Neural cell (in vitro differentiated cells): ENCODE measurements at regions not wholly inside any gene's neighbourhood (a gene's known extent, or its start where the extent isn't known, plus 50 kb on each side); places are given as distances from the start of the nearest gene placed in this dataset.

ENCODE experiments used
- H2AFZ ChIP-seq: fragments of 200-600, 300-800 bp; sonication (generic), shearing (Covaris generic); 2 replicates; pipeline ENCODE4 v1.6.0; 2014; ENCODE audit warnings: low read depth, mild to moderate bottlenecking, antibody characterized with exemption, low read length, moderate library complexity
- H3F3A ChIP-seq: fragments of 200-600 bp; shearing (Covaris generic); 2 replicates; pipeline ENCODE4 v1.6.1; 2016; ENCODE audit warnings: mild to moderate bottlenecking, moderate library complexity, mixed read lengths, antibody characterized with exemption, low read length; ENCODE audit not compliant: insufficient read depth, poor library complexity, severe bottlenecking
- H3K27ac ChIP-seq: fragments of 200-600, 300-800 bp; sonication (generic), shearing (Covaris generic); 2 replicates; pipeline ENCODE4 v1.5.1; 2014; ENCODE audit warnings: mild to moderate bottlenecking, low read length, moderate library complexity
- H3K27me3 ChIP-seq: fragments of 300-800, 200-600 bp; sonication (generic), shearing (Covaris generic); 2 replicates; pipeline ENCODE4 v1.6.0; 2014; ENCODE audit warnings: mild to moderate bottlenecking, low read depth, low read length, moderate library complexity; ENCODE audit not compliant: insufficient read depth
- H3K36me3 ChIP-seq: fragments of 300-800, 200-600 bp; sonication (generic), shearing (Covaris generic); 2 replicates; pipeline ENCODE4 v1.5.1; 2014; ENCODE audit warnings: mild to moderate bottlenecking, antibody characterized with exemption, low read length, moderate library complexity; ENCODE audit not compliant: insufficient read depth
- H3K4me2 ChIP-seq: fragments of 300-800, 200-600 bp; sonication (generic), shearing (Covaris generic); 2 replicates; pipeline ENCODE4 v1.6.0; 2014; ENCODE audit warnings: mild to moderate bottlenecking, low read length
- H3K4me3 ChIP-seq: fragments of 300-800, 200-600 bp; sonication (generic), shearing (Covaris generic); 2 replicates; pipeline ENCODE4 v1.5.1; 2014; ENCODE audit warnings: mild to moderate bottlenecking, low read length, moderate library complexity
- H3K79me2 ChIP-seq: fragments of 200-600 bp; shearing (Covaris generic); replicated peaks from 2 replicates; pipeline ENCODE4 v1.6.0; 2014; ENCODE audit warnings: mild to moderate bottlenecking, low read length, moderate library complexity; ENCODE audit not compliant: insufficient read depth
- H3K9ac ChIP-seq: fragments of 300-800, 200-600 bp; sonication (generic), shearing (Covaris generic); 2 replicates; pipeline ENCODE4 v1.6.1; 2016; ENCODE audit warnings: mild to moderate bottlenecking, low read length, mixed read lengths
- H3K9me2 ChIP-seq: fragments of 200-600 bp; shearing (Covaris generic); 2 replicates; pipeline ENCODE4 v1.6.1; 2016; ENCODE audit warnings: mild to moderate bottlenecking, low read length, mixed read lengths; ENCODE audit not compliant: insufficient read depth
- H3K9me3 ChIP-seq: fragments of 200-600, 300-800 bp; sonication (generic), shearing (Covaris generic); 2 replicates; pipeline ENCODE4 v1.6.1; 2016; ENCODE audit warnings: mild to moderate bottlenecking, mixed run types, low read length, moderate library complexity, mixed read lengths
- H4K20me1 ChIP-seq: fragments of 200-600 bp; shearing (Covaris generic); 2 replicates; pipeline ENCODE4 v1.6.1; 2016; ENCODE audit warnings: mild to moderate bottlenecking, mixed run types; ENCODE audit not compliant: insufficient read depth
- CTCF ChIP-seq: fragments of 450-650 bp; IDR thresholded peaks from 2 replicates; pipeline ENCODE4 v1.5.1; 2014; ENCODE audit warnings: antibody characterized with exemption, mild to moderate bottlenecking, moderate library complexity; ENCODE audit not compliant: poor library complexity, severe bottlenecking
- EP300 ChIP-seq: fragments of 450-650 bp; conservative IDR thresholded peaks from 2 replicates; pipeline ENCODE4 v1.6.1; 2014; ENCODE audit warnings: antibody characterized with exemption, mild to moderate bottlenecking, moderate library complexity; ENCODE audit not compliant: poor library complexity, severe bottlenecking
- EZH2 ChIP-seq: fragments of 200-600, 300-800 bp; shearing (Covaris generic), sonication (generic); IDR thresholded peaks from 2 replicates; pipeline ENCODE4 v1.6.1; 2014; ENCODE audit warnings: antibody characterized with exemption, low read length, borderline replicate concordance, mild to moderate bottlenecking; ENCODE audit not compliant: insufficient read depth, poor library complexity, severe bottlenecking
- MXI1 ChIP-seq: fragments of 450-650 bp; conservative IDR thresholded peaks from 2 replicates; pipeline ENCODE4 v1.6.1; 2014; ENCODE audit warnings: antibody characterized with exemption, mild to moderate bottlenecking; ENCODE audit not compliant: poor library complexity, severe bottlenecking
- POLR2AphosphoS5 ChIP-seq: IDR thresholded peaks from 2 replicates; pipeline ENCODE4 v1.6.1; 2012
- RAD21 ChIP-seq: fragments of 450-650 bp; conservative IDR thresholded peaks from 2 replicates; pipeline ENCODE4 v1.6.1; 2014; ENCODE audit warnings: antibody characterized with exemption, mild to moderate bottlenecking, moderate library complexity
- REST ChIP-seq: IDR thresholded peaks from 2 replicates; pipeline ENCODE4 v1.6.1; 2012; ENCODE audit warnings: borderline replicate concordance
- SMC3 ChIP-seq: fragments of 450-650 bp; conservative IDR thresholded peaks from 2 replicates; pipeline ENCODE4 v1.6.1; 2014; ENCODE audit warnings: antibody characterized with exemption, mild to moderate bottlenecking, moderate library complexity; ENCODE audit not compliant: poor library complexity
- TAF1 ChIP-seq: IDR thresholded peaks from 2 replicates; pipeline ENCODE4 v1.6.1; 2012; ENCODE audit warnings: low read depth

- Histone ChIP-seq H3K36me3 (no peaks in the 10 kb centered on the region), H3K9ac (no peak overlapping the region), H3K4me3 (no peak overlapping the region), H3K79me2 (no peaks in the 10 kb centered on the region), H3K27me3 (no peaks in the 10 kb centered on the region), H3K4me2 (no peak overlapping the region), H3K9me3 (no peaks in the 10 kb centered on the region), H3K27ac (no peak overlapping the region), H3F3A (no peaks in the 10 kb centered on the region), H3K9me2 (no peaks in the 10 kb centered on the region), H4K20me1 (no peaks in the 10 kb centered on the region), H2AFZ (no peak overlapping the region)
- no peak for TF ChIP-seq SMC3
- TF ChIP-seq MXI1, result no peak
- no peak for TF ChIP-seq RAD21
- TF ChIP-seq CTCF, result no peak
- no peak for TF ChIP-seq POLR2AphosphoS5
- TF ChIP-seq REST, result no peak
- no peak for TF ChIP-seq TAF1
- no peak for TF ChIP-seq EP300
- TF ChIP-seq EZH2, result no peak
Observed at GRCh38 chr2:51705417-51705816, 673.5 kb upstream of the NRXN1 start.

GRCh38 chr2:51698021-51698420, 666.1 kb upstream of the NRXN1 start:
- Histone ChIP-seq H2AFZ (no peak overlapping the region), H3K27me3 (no peaks in the 10 kb centered on the region), H3K9me2 (no peaks in the 10 kb centered on the region), H3K79me2 (no peaks in the 10 kb centered on the region), H3K27ac (no peak overlapping the region), H4K20me1 (no peaks in the 10 kb centered on the region), H3K9me3 (no peaks in the 10 kb centered on the region), H3K4me2 (no peak overlapping the region), H3F3A (no peaks in the 10 kb centered on the region), H3K36me3 (no peaks in the 10 kb centered on the region), H3K4me3 (no peak overlapping the region), H3K9ac (no peak overlapping the region)
- no peak for TF ChIP-seq REST
- no peak for TF ChIP-seq RAD21
- TF ChIP-seq POLR2AphosphoS5, result no peak
- no peak for TF ChIP-seq SMC3
- no peak for TF ChIP-seq EZH2
- TF ChIP-seq TAF1, result no peak
- no peak for TF ChIP-seq CTCF
- no peak for TF ChIP-seq MXI1
- no peak for TF ChIP-seq EP300
